ENCODE measurements at regions not wholly inside any gene's neighbourhood (a gene's known extent, or its start where the extent isn't known, plus 50 kb on each side); places are given as distances from the start of the nearest gene placed in this dataset.

- H3K36me3 Mint-ChIP-seq: peaks cover 4% of the 10 kb centered on the region
- no peak overlapping the region for H3K27ac Mint-ChIP-seq
- no peaks in the 10 kb centered on the region for H3K4me1 Mint-ChIP-seq
- H3K27me3 Mint-ChIP-seq: peaks cover 4% of the 10 kb centered on the region
- H3K4me3 Mint-ChIP-seq: no peak overlapping the region
- H3K9me3 Mint-ChIP-seq: peaks cover 15% of the 10 kb centered on the region
Observed at GRCh38 chr21:38721958-38722357, 83.8 kb upstream of the ETS2 start.

GRCh38 chr21:38725196-38726157 lies 80.3 kb upstream of the ETS2 start:
- no peak overlapping the region for H3K27ac Mint-ChIP-seq
- peaks cover 3% of the 10 kb centered on the region for H3K27me3 Mint-ChIP-seq
- H3K4me1 Mint-ChIP-seq: no peaks in the 10 kb centered on the region
- H3K36me3 Mint-ChIP-seq: peaks cover 4% of the 10 kb centered on the region
- peaks cover 15% of the 10 kb centered on the region for H3K9me3 Mint-ChIP-seq
- no peak overlapping the region for H3K4me3 Mint-ChIP-seq

GRCh38 chr21:38726482-38726881 lies 79.2 kb upstream of the ETS2 start:
- Mint-ChIP-seq H3K4me3 (no peak overlapping the region), H3K36me3 (peaks cover 4% of the 10 kb centered on the region), H3K9me3 (peaks cover 15% of the 10 kb centered on the region), H3K27me3 (peaks cover 3% of the 10 kb centered on the region), H3K4me1 (no peaks in the 10 kb centered on the region), H3K27ac (no peak overlapping the region)

DNA sequence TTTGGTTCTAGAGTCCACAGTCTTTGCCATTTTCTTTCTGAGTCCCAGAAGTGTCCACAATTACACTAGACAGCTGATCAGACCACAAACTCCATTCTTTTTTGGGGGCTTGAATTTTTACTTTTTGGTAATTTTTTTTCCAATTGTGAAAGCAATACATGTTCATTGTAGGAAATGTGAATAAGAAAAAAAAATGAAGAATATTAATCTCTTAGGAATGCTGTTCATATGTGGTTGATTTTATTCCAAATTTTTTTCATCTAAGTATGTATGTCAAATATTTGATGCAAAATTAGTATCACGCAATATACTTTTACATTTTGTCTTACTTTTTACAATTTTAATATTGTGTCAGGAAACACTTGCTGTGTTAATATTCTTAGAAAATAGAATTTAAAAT lies 76.4 kb upstream of the ETS2 start:
- no peak overlapping the region for H3K27ac Mint-ChIP-seq
- H3K4me1 Mint-ChIP-seq: peaks cover 5% of the 10 kb centered on the region
- H3K36me3 Mint-ChIP-seq: peaks cover 4% of the 10 kb centered on the region
- H3K9me3 Mint-ChIP-seq: peaks cover 9% of the 10 kb centered on the region
- no peak overlapping the region for H3K4me3 Mint-ChIP-seq
- H3K27me3 Mint-ChIP-seq: peaks cover 7% of the 10 kb centered on the region

DNA sequence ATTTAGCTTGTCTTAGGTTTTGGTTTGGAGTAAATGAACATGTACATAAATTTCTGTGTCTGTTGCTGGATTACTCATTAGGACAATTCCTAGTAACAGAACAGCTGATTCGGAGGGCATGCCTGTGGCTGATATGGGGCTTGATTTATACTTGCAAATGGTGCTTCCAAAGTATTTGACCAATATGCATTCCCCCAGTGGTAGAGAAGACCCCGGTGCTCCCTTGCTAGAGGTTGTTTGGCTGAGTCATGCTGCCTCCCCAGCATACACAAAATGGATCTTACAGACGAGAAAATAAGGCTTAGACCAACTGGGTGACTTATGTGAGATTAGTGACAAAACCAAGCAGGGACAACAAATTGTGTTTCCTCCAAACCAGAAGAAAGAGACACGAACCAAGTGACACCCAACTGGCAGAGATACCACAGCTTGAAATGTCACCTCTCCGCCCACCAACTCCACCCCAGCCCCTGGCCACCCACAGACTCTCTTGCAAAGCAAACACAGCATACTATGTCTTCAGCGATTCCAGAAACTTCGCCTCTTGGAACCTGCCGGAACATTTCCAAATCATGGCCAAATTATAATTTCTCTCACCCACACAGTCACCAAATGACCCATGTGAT lies 75.9 kb upstream of the ETS2 start:
- H3K4me1 Mint-ChIP-seq: peaks cover 7% of the 10 kb centered on the region
- H3K36me3 Mint-ChIP-seq: no peaks in the 10 kb centered on the region
- no peak overlapping the region for H3K4me3 Mint-ChIP-seq
- H3K9me3 Mint-ChIP-seq: peaks cover 3% of the 10 kb centered on the region
- peaks cover 4% of the 10 kb centered on the region for H3K27me3 Mint-ChIP-seq
- H3K27ac Mint-ChIP-seq: no peak overlapping the region

- Mint-ChIP-seq H3K4me3 (peak overlapping the region; percentile 81), H3K36me3 (no peaks in the 10 kb centered on the region), H3K4me1 (peaks cover 7% of the 10 kb centered on the region), H3K9me3 (no peaks in the 10 kb centered on the region), H3K27me3 (peaks cover 13% of the 10 kb centered on the region), H3K27ac (no peak overlapping the region)
Observed at GRCh38 chr21:38733972-38734546, 71.7 kb upstream of the ETS2 start.

DNA sequence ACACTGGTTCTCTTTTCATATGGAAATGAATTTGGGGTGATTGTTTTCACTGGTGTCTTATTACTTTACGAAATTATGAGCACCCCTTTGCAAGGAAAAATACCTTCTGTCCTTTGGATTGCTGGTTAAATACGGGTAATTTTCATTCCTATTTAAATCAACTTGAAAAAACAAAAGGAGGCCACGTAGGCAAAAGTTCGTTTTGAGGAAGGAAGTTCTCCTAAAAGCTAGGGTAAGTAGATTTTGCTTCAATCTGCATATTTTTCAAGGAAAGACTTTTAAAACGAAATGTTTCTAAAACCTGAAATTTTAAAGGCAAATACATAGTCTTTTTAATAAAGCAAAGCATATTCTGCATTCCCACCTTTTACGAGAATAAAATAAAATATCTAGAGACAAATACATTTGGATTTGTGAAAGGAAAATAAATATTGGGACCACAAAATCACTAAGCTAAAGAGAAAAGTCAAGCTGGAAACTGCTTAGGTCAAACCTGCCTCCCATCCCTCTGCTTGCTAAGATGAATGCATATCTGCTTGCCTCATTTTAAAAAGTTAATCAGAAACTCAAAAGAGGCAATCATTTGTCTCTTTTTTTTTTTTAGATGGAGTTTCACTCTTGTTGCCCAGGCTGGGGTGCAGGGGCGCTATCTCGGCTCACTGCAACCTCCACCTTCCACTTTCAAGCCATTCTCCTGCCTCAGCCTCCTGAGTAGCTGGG lies 70.9 kb upstream of the ETS2 start:
- Mint-ChIP-seq H3K4me1 (peaks cover 7% of the 10 kb centered on the region), H3K4me3 (peak overlapping the region; percentile 81), H3K36me3 (no peaks in the 10 kb centered on the region), H3K9me3 (no peaks in the 10 kb centered on the region), H3K27me3 (peaks cover 13% of the 10 kb centered on the region), H3K27ac (no peak overlapping the region)

- no peak overlapping the region for H3K4me3 Mint-ChIP-seq
- peaks cover 13% of the 10 kb centered on the region for H3K27me3 Mint-ChIP-seq
- H3K4me1 Mint-ChIP-seq: peaks cover 12% of the 10 kb centered on the region
- no peak overlapping the region for H3K27ac Mint-ChIP-seq
- no peaks in the 10 kb centered on the region for H3K9me3 Mint-ChIP-seq
- H3K36me3 Mint-ChIP-seq: no peaks in the 10 kb centered on the region
Observed at GRCh38 chr21:38735626-38736206, 70.0 kb upstream of the ETS2 start.

GRCh38 chr21:38740090-38740489 lies 65.6 kb upstream of the ETS2 start:
- Mint-ChIP-seq H3K4me3 (no peak overlapping the region), H3K27ac (no peak overlapping the region), H3K36me3 (no peaks in the 10 kb centered on the region), H3K9me3 (no peaks in the 10 kb centered on the region), H3K27me3 (peaks cover 8% of the 10 kb centered on the region), H3K4me1 (peaks cover 21% of the 10 kb centered on the region)

DNA sequence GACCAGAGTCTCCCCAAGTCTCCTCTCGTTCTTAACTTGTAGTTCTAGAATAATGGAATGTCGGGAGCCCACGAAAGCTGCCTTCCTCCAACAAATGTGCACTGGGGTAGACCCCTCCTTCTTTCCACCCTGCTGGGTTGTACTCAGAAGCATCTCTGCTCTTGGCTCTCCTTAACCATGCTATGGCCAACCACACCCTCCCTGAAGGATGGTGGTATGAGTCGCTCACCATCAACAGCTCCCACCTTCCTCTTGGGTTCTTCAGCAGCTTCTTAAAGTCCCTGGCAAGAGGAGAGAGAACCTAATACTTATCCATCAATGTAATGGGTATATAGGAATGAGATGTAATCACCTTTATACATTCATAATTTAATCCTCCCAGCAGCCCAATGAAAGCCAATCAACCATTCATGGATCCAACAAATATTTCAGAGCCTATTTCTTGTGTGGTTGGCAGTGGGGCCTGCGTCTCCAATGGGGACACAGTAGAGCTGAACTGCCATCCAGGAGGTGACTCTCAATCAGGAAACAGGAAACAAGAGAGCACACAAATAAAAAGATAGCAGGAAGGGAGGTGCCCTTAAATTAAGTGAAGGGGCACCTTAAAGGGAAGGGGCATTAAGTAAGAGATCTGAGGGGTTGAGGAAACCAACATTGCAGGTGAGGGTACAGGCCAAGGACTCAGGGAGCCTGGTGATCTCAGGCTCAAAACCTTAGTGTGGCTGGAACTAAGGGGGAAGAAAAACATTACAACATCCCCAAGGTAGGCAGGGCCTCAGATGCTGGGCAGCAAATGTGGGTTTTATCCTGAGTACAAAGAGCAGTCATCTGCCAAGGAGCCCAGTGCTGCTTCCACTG lies 64.4 kb upstream of the ETS2 start:
- Mint-ChIP-seq H3K9me3 (no peaks in the 10 kb centered on the region), H3K27me3 (no peaks in the 10 kb centered on the region), H3K27ac (peak overlapping the region; percentile 0), H3K36me3 (no peaks in the 10 kb centered on the region), H3K4me1 (peaks cover 21% of the 10 kb centered on the region), H3K4me3 (no peak overlapping the region)

- H3K4me1 Mint-ChIP-seq: peaks cover 21% of the 10 kb centered on the region
- H3K27ac Mint-ChIP-seq: no peak overlapping the region
- no peak overlapping the region for H3K4me3 Mint-ChIP-seq
- no peaks in the 10 kb centered on the region for H3K27me3 Mint-ChIP-seq
- no peaks in the 10 kb centered on the region for H3K9me3 Mint-ChIP-seq
- peaks cover 1% of the 10 kb centered on the region for H3K36me3 Mint-ChIP-seq
Observed at GRCh38 chr21:38741950-38742256, 63.8 kb upstream of the ETS2 start.

DNA sequence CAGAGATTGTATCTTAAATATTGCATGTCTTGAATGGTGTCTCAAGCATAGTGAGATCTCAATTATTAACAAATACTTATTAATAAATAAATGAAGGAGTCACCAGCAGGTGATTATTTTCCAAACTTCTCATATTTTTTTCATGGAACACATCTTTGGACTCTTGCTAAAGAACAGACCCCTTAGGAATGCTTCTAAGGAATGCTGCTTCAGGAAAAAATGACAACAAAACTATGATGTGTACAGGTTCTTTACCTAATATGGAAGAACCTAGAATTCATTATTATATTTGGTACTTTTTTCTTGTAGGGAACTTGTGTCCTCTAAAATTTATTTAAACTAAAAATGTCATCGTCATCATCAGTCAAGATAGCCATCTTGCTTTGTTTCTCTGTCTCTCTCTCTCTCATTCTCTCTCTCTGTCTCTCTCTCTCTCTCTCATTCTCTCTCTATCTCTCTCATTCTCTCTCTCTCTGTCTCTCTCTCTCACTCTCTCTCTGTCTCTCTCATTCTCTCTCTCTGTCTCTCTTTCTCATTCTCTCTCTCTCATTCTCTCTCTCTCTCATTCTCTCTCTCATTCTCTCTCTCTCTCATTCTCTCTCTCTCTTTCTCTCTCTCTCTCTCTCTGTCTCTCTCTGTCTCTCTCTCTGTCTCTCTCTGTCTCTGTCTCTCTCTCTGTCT lies 63.0 kb upstream of the ETS2 start:
- no peak overlapping the region for H3K27ac Mint-ChIP-seq
- H3K9me3 Mint-ChIP-seq: no peaks in the 10 kb centered on the region
- peaks cover 1% of the 10 kb centered on the region for H3K36me3 Mint-ChIP-seq
- no peaks in the 10 kb centered on the region for H3K27me3 Mint-ChIP-seq
- peaks cover 21% of the 10 kb centered on the region for H3K4me1 Mint-ChIP-seq
- no peak overlapping the region for H3K4me3 Mint-ChIP-seq

- H3K4me1 Mint-ChIP-seq: peaks cover 21% of the 10 kb centered on the region
- H3K9me3 Mint-ChIP-seq: no peaks in the 10 kb centered on the region
- no peaks in the 10 kb centered on the region for H3K27me3 Mint-ChIP-seq
- no peak overlapping the region for H3K27ac Mint-ChIP-seq
- no peak overlapping the region for H3K4me3 Mint-ChIP-seq
- peaks cover 1% of the 10 kb centered on the region for H3K36me3 Mint-ChIP-seq
Observed at GRCh38 chr21:38743772-38744529, 61.8 kb upstream of the ETS2 start.

GRCh38 chr21:38744861-38745260 lies 60.9 kb upstream of the ETS2 start:
- H3K9me3 Mint-ChIP-seq: no peaks in the 10 kb centered on the region
- no peak overlapping the region for H3K27ac Mint-ChIP-seq
- no peak overlapping the region for H3K4me3 Mint-ChIP-seq
- peaks cover 21% of the 10 kb centered on the region for H3K4me1 Mint-ChIP-seq
- H3K36me3 Mint-ChIP-seq: peaks cover 1% of the 10 kb centered on the region
- H3K27me3 Mint-ChIP-seq: no peaks in the 10 kb centered on the region
